Mesendoderm (in vitro differentiated cells): ENCODE measurements at regions not wholly inside any gene's neighbourhood (a gene's known extent, or its start where the extent isn't known, plus 50 kb on each side); places are given as distances from the start of the nearest gene placed in this dataset.

ENCODE experiments used
- DNase-seq: peaks from one replicate; pipeline ENCODE4 v3.0.0; 2013
- H2AK5ac ChIP-seq: 2 replicates; pipeline ENCODE4 v1.6.1; 2013; ENCODE audit warnings: low read length, inconsistent platforms
- H2BK120ac ChIP-seq: 2 replicates; pipeline ENCODE4 v1.6.1; 2013; ENCODE audit warnings: low read depth, mild to moderate bottlenecking, low read length, moderate library complexity, mixed read lengths
- H2BK15ac ChIP-seq: replicated peaks from 2 replicates; pipeline ENCODE4 v1.6.1; 2013; ENCODE audit warnings: low read depth, mild to moderate bottlenecking, moderate library complexity
- H2BK5ac ChIP-seq: 2 replicates; pipeline ENCODE4 v1.6.1; 2013; ENCODE audit warnings: low read length, inconsistent platforms
- H3K18ac ChIP-seq: 2 replicates; pipeline ENCODE4 v1.6.1; 2013; ENCODE audit warnings: mild to moderate bottlenecking, low read length, mixed read lengths
- H3K23ac ChIP-seq: one replicate; pipeline ENCODE4 v1.6.1; 2013; ENCODE audit warnings: low read length
- H3K27ac ChIP-seq: 2 replicates; pipeline ENCODE4 v1.5.1; 2013; ENCODE audit warnings: low read depth, mild to moderate bottlenecking, inconsistent platforms, low read length, moderate library complexity
- H3K27me3 ChIP-seq: 2 replicates; pipeline ENCODE4 v1.6.1; 2013; ENCODE audit warnings: low read length, control low read depth, mild to moderate bottlenecking, inconsistent platforms; ENCODE audit not compliant: insufficient read depth, poor library complexity
- H3K36me3 ChIP-seq: 2 replicates; pipeline ENCODE4 v1.6.1; 2013; ENCODE audit warnings: low read length, inconsistent platforms; ENCODE audit not compliant: control insufficient read depth, insufficient read depth
- H3K4ac ChIP-seq: one replicate; pipeline ENCODE4 v1.6.1; 2013; ENCODE audit warnings: low read depth, mild to moderate bottlenecking, low read length, moderate library complexity
- H3K4me1 ChIP-seq: 2 replicates; pipeline ENCODE4 v1.6.1; 2013; ENCODE audit warnings: low read depth, low read length, inconsistent platforms; ENCODE audit not compliant: control insufficient read depth
- H3K4me2 ChIP-seq: 2 replicates; pipeline ENCODE4 v1.6.1; 2013; ENCODE audit warnings: low read length
- H3K4me3 ChIP-seq: 2 replicates; pipeline ENCODE4 v1.5.1; 2013; ENCODE audit warnings: mild to moderate bottlenecking, low read length
- H3K56ac ChIP-seq: one replicate; pipeline ENCODE4 v1.6.1; 2013; ENCODE audit warnings: low read length
- H3K79me1 ChIP-seq: 2 replicates; pipeline ENCODE4 v1.6.1; 2013; ENCODE audit warnings: low read length, inconsistent platforms
- H3K79me2 ChIP-seq: 2 replicates; pipeline ENCODE4 v1.6.1; 2013; ENCODE audit warnings: mild to moderate bottlenecking, low read length; ENCODE audit not compliant: control insufficient read depth, insufficient read depth
- H3K9ac ChIP-seq: 2 replicates; pipeline ENCODE4 v1.6.1; 2013; ENCODE audit warnings: low read length, inconsistent platforms
- H4K5ac ChIP-seq: one replicate; pipeline ENCODE4 v1.6.1; 2013; ENCODE audit warnings: low read length
- H4K8ac ChIP-seq: one replicate; pipeline ENCODE4 v1.6.1; 2013; ENCODE audit warnings: low read depth, mild to moderate bottlenecking, control low read depth, low read length, moderate library complexity
- whole genome bisulfite sequencing: extraction: QIAGEN DNeasy Blood & Tissue Kit; methylation state at CpG from one replicate; pipeline ENCODE4 v1.1.7; 2013; ENCODE audit warnings: low lambda C conversion rate, missing lambda C conversion rate; ENCODE audit not compliant: insufficient coverage; ENCODE audit errors: extremely low coverage; 5-methylcytosine and 5-hydroxymethylcytosine counted together

- no peak overlapping the region for H3K4me2 ChIP-seq
- no CpG with 5 or more reads among the region's 3 CpGs for WGBS
- DNase-seq = no peak
- no peak overlapping the region for H3K4me3 ChIP-seq
- no peak overlapping the region for H3K56ac ChIP-seq
- no peaks in the 10 kb centered on the region for H3K36me3 ChIP-seq
- H3K18ac ChIP-seq = no peak overlapping the region
- H3K9ac ChIP-seq = no peak overlapping the region
- no peak overlapping the region for H2BK120ac ChIP-seq
- H2BK15ac ChIP-seq = no peak overlapping the region
- H3K4ac ChIP-seq = no peak overlapping the region
- peaks cover 3% of the 10 kb centered on the region for H3K4me1 ChIP-seq
- no peak overlapping the region for H2BK5ac ChIP-seq
- no peaks in the 10 kb centered on the region for H3K79me2 ChIP-seq
- no peak overlapping the region for H4K8ac ChIP-seq
- H3K27me3 ChIP-seq = no peaks in the 10 kb centered on the region
- no peaks in the 10 kb centered on the region for H3K79me1 ChIP-seq
- no peak overlapping the region for H2AK5ac ChIP-seq
- no peak overlapping the region for H3K23ac ChIP-seq
- no peak overlapping the region for H4K5ac ChIP-seq
- H3K27ac ChIP-seq = no peak overlapping the region
Measured at GRCh38 chr4:24655326-24655725, 71.0 kb upstream of the DHX15 start.

GRCh38 chr4:24655971-24656370 is 71.6 kb upstream of the DHX15 start:
- Histone ChIP-seq H2BK120ac (no peak overlapping the region), H2BK15ac (no peak overlapping the region), H3K56ac (no peak overlapping the region), H3K79me1 (no peaks in the 10 kb centered on the region), H3K36me3 (no peaks in the 10 kb centered on the region), H3K4me2 (no peak overlapping the region), H3K18ac (no peak overlapping the region), H3K9ac (no peak overlapping the region), H3K23ac (no peak overlapping the region), H3K27ac (no peak overlapping the region), H3K27me3 (no peaks in the 10 kb centered on the region), H3K4me3 (no peak overlapping the region), H3K79me2 (no peaks in the 10 kb centered on the region), H4K8ac (no peak overlapping the region), H4K5ac (no peak overlapping the region), H3K4ac (no peak overlapping the region), H3K4me1 (peaks cover 3% of the 10 kb centered on the region), H2BK5ac (no peak overlapping the region), H2AK5ac (no peak overlapping the region)
- DNase-seq = no peak
- no CpG with 5 or more reads among the region's 4 CpGs for WGBS

- no peaks in the 10 kb centered on the region for H3K79me2 ChIP-seq
- DNase-seq = no peak
- no peak overlapping the region for H4K8ac ChIP-seq
- no peak overlapping the region for H3K27ac ChIP-seq
- H2BK15ac ChIP-seq = no peak overlapping the region
- H3K56ac ChIP-seq = no peak overlapping the region
- no peak overlapping the region for H3K18ac ChIP-seq
- H3K4me3 ChIP-seq = no peak overlapping the region
- no peak overlapping the region for H2AK5ac ChIP-seq
- no peak overlapping the region for H2BK120ac ChIP-seq
- no peak overlapping the region for H3K4me2 ChIP-seq
- H3K27me3 ChIP-seq = no peaks in the 10 kb centered on the region
- H3K23ac ChIP-seq = no peak overlapping the region
- no peak overlapping the region for H2BK5ac ChIP-seq
- H3K79me1 ChIP-seq = no peaks in the 10 kb centered on the region
- H3K4ac ChIP-seq = no peak overlapping the region
- no peaks in the 10 kb centered on the region for H3K36me3 ChIP-seq
- no peak overlapping the region for H4K5ac ChIP-seq
- peaks cover 3% of the 10 kb centered on the region for H3K4me1 ChIP-seq
- WGBS = no CpG with 5 or more reads among the region's 5 CpGs
- no peak overlapping the region for H3K9ac ChIP-seq
Measured at GRCh38 chr4:24656906-24657305, 72.6 kb upstream of the DHX15 start.

GRCh38 chr4:24657768-24658617 is 73.6 kb upstream of the DHX15 start:
- no peak overlapping the region for H2AK5ac ChIP-seq

GRCh38 chr4:24659241-24659961 is 75.0 kb upstream of the DHX15 start:
- peak; percentile 59 for DNase-seq
- no peak overlapping the region for H3K4me2 ChIP-seq
- peaks cover 3% of the 10 kb centered on the region for H3K4me1 ChIP-seq
- H3K56ac ChIP-seq = no peak overlapping the region
- no CpG with 5 or more reads among the region's 3 CpGs for WGBS
- no peak overlapping the region for H2BK120ac ChIP-seq
- no peak overlapping the region for H2BK5ac ChIP-seq
- H3K18ac ChIP-seq = no peak overlapping the region
- H3K27me3 ChIP-seq = no peaks in the 10 kb centered on the region
- H4K8ac ChIP-seq = no peak overlapping the region
- H2AK5ac ChIP-seq = no peak overlapping the region
- H3K27ac ChIP-seq = no peak overlapping the region
- no peak overlapping the region for H4K5ac ChIP-seq
- H3K79me2 ChIP-seq = no peaks in the 10 kb centered on the region
- no peak overlapping the region for H3K4ac ChIP-seq
- no peak overlapping the region for H2BK15ac ChIP-seq
- H3K79me1 ChIP-seq = no peaks in the 10 kb centered on the region
- no peak overlapping the region for H3K9ac ChIP-seq
- no peaks in the 10 kb centered on the region for H3K36me3 ChIP-seq
- no peak overlapping the region for H3K23ac ChIP-seq
- no peak overlapping the region for H3K4me3 ChIP-seq

More at GRCh38 chr4:24657768-24658617, 73.6 kb upstream of the DHX15 start:
- no CpG with 5 or more reads among the region's 15 CpGs for WGBS
- H3K4me1 ChIP-seq = peaks cover 3% of the 10 kb centered on the region
- no peak overlapping the region for H3K4ac ChIP-seq
- no peak overlapping the region for H2BK15ac ChIP-seq
- DNase-seq = peak; percentile 75
- H4K8ac ChIP-seq = no peak overlapping the region
- no peaks in the 10 kb centered on the region for H3K36me3 ChIP-seq
- H3K23ac ChIP-seq = no peak overlapping the region
- H3K56ac ChIP-seq = no peak overlapping the region
- no peak overlapping the region for H2BK5ac ChIP-seq
- H3K18ac ChIP-seq = no peak overlapping the region
- no peak overlapping the region for H2BK120ac ChIP-seq
- H4K5ac ChIP-seq = no peak overlapping the region
- H3K27me3 ChIP-seq = no peaks in the 10 kb centered on the region
- H3K9ac ChIP-seq = no peak overlapping the region
- H3K27ac ChIP-seq = peak overlapping the region; percentile 38
- H3K79me1 ChIP-seq = no peaks in the 10 kb centered on the region
- H3K4me2 ChIP-seq = no peak overlapping the region
- H3K4me3 ChIP-seq = no peak overlapping the region
- H3K79me2 ChIP-seq = no peaks in the 10 kb centered on the region
